PC-3 (cell line): ENCODE measurements at regions not wholly inside any gene's neighbourhood (a gene's known extent, or its start where the extent isn't known, plus 50 kb on each side); places are given as distances from the start of the nearest gene placed in this dataset.
A peak's percentile ranks its signal among the peaks of the same experiment; 100 is the strongest.

ENCODE experiments used
- ATAC-seq: fragments of 200-7000 bp; cut with Tn5 transposase; 2 replicates; pipeline ENCODE4 v1.9.1; 2020; ENCODE audit warnings: mild to moderate bottlenecking, moderate library complexity
- BruUV-seq: library from RNA; stranded (reverse); fragments of 400-500 nt; replicated peaks from 2 replicates; lab custom pipeline; 2021; lab: Mats Ljungman, UMichigan
- CTCF ChIA-PET: fragments of 300-600 bp; sonication (Branson Sonifier 250); formaldehyde crosslinking; loops from one replicate; lab custom pipeline; 2022; ENCODE audit warnings: antibody characterized with exemption; lab: Charles Lee
- POLR2A ChIA-PET: fragments of 300-600 bp; sonication (Branson Sonifier 250); formaldehyde crosslinking; loops from one replicate; lab custom pipeline; 2022; ENCODE audit warnings: antibody characterized with exemption; ENCODE audit not compliant: unreplicated experiment; lab: Charles Lee
- DNase-seq: peaks from one replicate; pipeline ENCODE4 v3.0.0-alpha.2; 2015
- H2AFZ ChIP-seq: fragments of 300-600 bp; sonication (generic); 2 replicates; pipeline ENCODE4 v1.6.0; 2016; ENCODE audit warnings: antibody characterized with exemption, low read length
- H3F3A ChIP-seq: fragments of 300-600 bp; sonication (generic); one replicate; pipeline ENCODE4 v1.6.0; 2017; ENCODE audit warnings: antibody characterized with exemption, low read length, control low read depth, mild to moderate bottlenecking; ENCODE audit not compliant: unreplicated experiment
- H3K27ac ChIP-seq: fragments of 300-600 bp; sonication (generic); 2 replicates; pipeline ENCODE4 v1.5.1; 2016; ENCODE audit warnings: mild to moderate bottlenecking, low read length
- H3K27me3 ChIP-seq: fragments of 300-600 bp; sonication (generic); 2 replicates; pipeline ENCODE4 v1.6.1; 2016; ENCODE audit warnings: low read length, mixed read lengths
- H3K36me3 ChIP-seq: fragments of 300-600 bp; sonication (generic); 2 replicates; pipeline ENCODE4 v1.6.1; 2016; ENCODE audit warnings: low read depth, mixed run types, low read length, mixed read lengths
- H3K4me1 ChIP-seq: fragments of 300-600 bp; sonication (generic); 2 replicates; pipeline ENCODE4 v1.5.1; 2016; ENCODE audit warnings: low read length; ENCODE audit not compliant: insufficient read depth
- H3K4me2 ChIP-seq: fragments of 300-600 bp; sonication (generic); 2 replicates; pipeline ENCODE4 v1.6.0; 2016; ENCODE audit warnings: low read length
- H3K4me3 ChIP-seq: fragments of 300-600 bp; sonication (generic); 2 replicates; pipeline ENCODE4 v1.5.1; 2016; ENCODE audit warnings: mild to moderate bottlenecking, low read length, mixed read lengths
- H3K79me2 ChIP-seq: fragments of 300-600 bp; sonication (generic); 2 replicates; pipeline ENCODE4 v1.6.1; 2017; ENCODE audit warnings: low read length, mixed read lengths
- H3K9ac ChIP-seq: fragments of 300-600 bp; sonication (generic); 2 replicates; pipeline ENCODE4 v1.6.0; 2016; ENCODE audit warnings: mild to moderate bottlenecking, low read length
- H3K9me2 ChIP-seq: fragments of 300-600 bp; sonication (generic); replicated peaks from 2 replicates; pipeline ENCODE4 v1.6.1; 2016; ENCODE audit warnings: mixed run types, low read length, mixed read lengths
- H3K9me3 ChIP-seq: fragments of 300-600 bp; sonication (generic); 2 replicates; pipeline ENCODE4 v1.6.1; 2016; ENCODE audit warnings: low read length, mixed read lengths
- H4K20me1 ChIP-seq: fragments of 300-600 bp; sonication (generic); 2 replicates; pipeline ENCODE4 v1.6.1; 2016; ENCODE audit warnings: low read length, mixed read lengths
- CTCF ChIP-seq: fragments of 300-600 bp; sonication (generic); conservative IDR thresholded peaks from 2 replicates; pipeline ENCODE4 v1.5.1; 2017; ENCODE audit warnings: antibody characterized with exemption, low read depth, mild to moderate bottlenecking, low read length
- EZH2 ChIP-seq: fragments of 300-600 bp; sonication (generic); IDR thresholded peaks from one replicate; pipeline ENCODE4 v1.6.1; 2017; ENCODE audit warnings: antibody characterized with exemption, mild to moderate bottlenecking, low read length; ENCODE audit not compliant: unreplicated experiment
- EZH2phosphoT487 ChIP-seq: fragments of 300-600 bp; sonication (generic); IDR thresholded peaks from 2 replicates; pipeline ENCODE4 v1.6.1; 2018; ENCODE audit warnings: mild to moderate bottlenecking, antibody characterized with exemption, low read length, borderline replicate concordance
- intact Hi-C: fragments of 100-400 bp; cut with micrococcal nuclease; formaldehyde crosslinking; loops from 2 replicates; pipeline ENCODE4 v1.9.0; 2023

GRCh38 chr5:11997942-11998341, 93.7 kb upstream of the CTNND2 start:
- POLR2A ChIA-PET, result no interaction called here
- no TSS peak for BruUV-seq
- H3K4me1 ChIP-seq, result no peaks in the 10 kb centered on the region
- H3K9me2 ChIP-seq, result no peaks in the 10 kb centered on the region
- no peaks in the 10 kb centered on the region for H4K20me1 ChIP-seq
- no peak overlapping the region for H3K4me3 ChIP-seq
- no peaks in the 10 kb centered on the region for H3F3A ChIP-seq
- intact Hi-C loops, result no loop called here
- CTCF ChIA-PET, result no interaction called here
- no peak overlapping the region for H3K27ac ChIP-seq
- H3K27me3 ChIP-seq, result no peaks in the 10 kb centered on the region
- DNase-seq (no peak), ATAC-seq (no peak)
- H3K9ac ChIP-seq, result no peak overlapping the region
- no peaks in the 10 kb centered on the region for H3K79me2 ChIP-seq
- H3K36me3 ChIP-seq, result no peaks in the 10 kb centered on the region
- no peak overlapping the region for H3K4me2 ChIP-seq
- no peak overlapping the region for H2AFZ ChIP-seq
- no peaks in the 10 kb centered on the region for H3K9me3 ChIP-seq
- no peak for TF ChIP-seq CTCF
- TF ChIP-seq EZH2phosphoT487, result no peak
- TF ChIP-seq EZH2, result no peak

GRCh38 chr5:11992518-11992917, 88.3 kb upstream of the CTNND2 start:
- intact Hi-C loops, result no loop called here
- no peak overlapping the region for H3K4me3 ChIP-seq
- POLR2A ChIA-PET, result no interaction called here
- BruUV-seq, result no TSS peak
- H3K9me2 ChIP-seq, result no peaks in the 10 kb centered on the region
- H3K27me3 ChIP-seq, result no peaks in the 10 kb centered on the region
- no peaks in the 10 kb centered on the region for H3K9me3 ChIP-seq
- no peak for ATAC-seq
- H3K27ac ChIP-seq, result no peak overlapping the region
- H3K79me2 ChIP-seq, result no peaks in the 10 kb centered on the region
- no peak for TF ChIP-seq EZH2
- no peak for TF ChIP-seq EZH2phosphoT487
- TF ChIP-seq CTCF, result no peak
- H3F3A ChIP-seq, result no peaks in the 10 kb centered on the region
- peak; percentile 50 for DNase-seq
- no peak overlapping the region for H3K4me2 ChIP-seq
- no peaks in the 10 kb centered on the region for H3K4me1 ChIP-seq
- H2AFZ ChIP-seq, result no peak overlapping the region
- no peak overlapping the region for H3K9ac ChIP-seq
- H3K36me3 ChIP-seq, result no peaks in the 10 kb centered on the region
- CTCF ChIA-PET, result no interaction called here
- H4K20me1 ChIP-seq, result no peaks in the 10 kb centered on the region

DNA sequence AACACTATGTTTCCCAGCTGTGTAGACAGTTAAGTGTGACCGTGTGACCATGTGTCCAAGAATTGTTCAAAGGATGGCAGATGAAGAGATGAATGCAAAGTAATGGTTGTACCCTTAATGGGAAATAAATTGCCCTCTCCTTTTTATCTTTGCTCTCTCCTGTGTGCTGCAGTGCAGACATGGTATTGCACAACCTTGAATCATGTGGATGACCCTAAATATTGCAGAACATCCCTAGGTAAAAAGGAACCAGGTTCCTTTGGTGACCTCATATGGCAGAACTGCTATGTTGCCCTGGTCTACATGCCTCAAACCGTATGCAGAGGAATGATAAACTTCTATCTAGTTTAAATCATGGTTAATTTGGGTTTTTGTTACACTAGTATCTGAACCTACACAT, 81.7 kb upstream of the CTNND2 start:
- ATAC-seq (no peak), DNase-seq (no peak)
- Histone ChIP-seq H4K20me1 (no peaks in the 10 kb centered on the region), H3K79me2 (no peaks in the 10 kb centered on the region), H3K9ac (no peak overlapping the region), H3K4me1 (peaks cover 9% of the 10 kb centered on the region; the same call in 1 of the 2 replicates), H3F3A (no peaks in the 10 kb centered on the region), H3K27me3 (no peaks in the 10 kb centered on the region), H3K4me2 (no peak overlapping the region), H3K36me3 (no peaks in the 10 kb centered on the region), H3K9me3 (no peaks in the 10 kb centered on the region), H3K27ac (no peak overlapping the region), H3K9me2 (no peaks in the 10 kb centered on the region), H3K4me3 (no peak overlapping the region), H2AFZ (no peak overlapping the region)
- no TSS peak for BruUV-seq
- CTCF ChIA-PET, result no interaction called here
- TF ChIP-seq CTCF (no peak), EZH2 (no peak), EZH2phosphoT487 (no peak)
- POLR2A ChIA-PET, result no interaction called here
- intact Hi-C loops, result no loop called here
